BE2C (cell line): ENCODE measurements at regions not wholly inside any gene's neighbourhood (a gene's known extent, or its start where the extent isn't known, plus 50 kb on each side); places are given as distances from the start of the nearest gene placed in this dataset.
"Not testable (repeated sequence)": the region's sequence is repeated elsewhere in the genome, so short reads cannot be mapped to it uniquely, and the experiment has no call there.

Experiments
- DNase-seq: peaks from one replicate; pipeline ENCODE4 v3.0.0-alpha.2; 2020
- H3K27me3 ChIP-seq: fragments of 250-450 bp; sonication (Bioruptor Pico); 2 replicates; pipeline ENCODE4 v1.5.1; 2020; ENCODE audit warnings: mild to moderate bottlenecking
- H3K36me3 ChIP-seq: fragments of 250-450 bp; sonication (Bioruptor Pico); 2 replicates; pipeline ENCODE4 v1.5.1; 2020; ENCODE audit warnings: mild to moderate bottlenecking
- H3K4me1 ChIP-seq: fragments of 250-450 bp; sonication (Bioruptor Pico); 2 replicates; pipeline ENCODE4 v1.5.1; 2020
- H3K4me3 ChIP-seq: 2 replicates; pipeline ENCODE4 v1.5.1; 2011; ENCODE audit warnings: low read depth, low read length
- H3K9me3 ChIP-seq: fragments of 250-450 bp; sonication (Bioruptor Pico); 2 replicates; pipeline ENCODE4 v1.5.1; 2020
- CTCF ChIP-seq: IDR thresholded peaks from 2 replicates; pipeline ENCODE4 v1.5.1; 2012; ENCODE audit warnings: mild to moderate bottlenecking, low read depth, low read length

GRCh38 chr4:137861682-137862081 is 329.4 kb upstream of the PCDH18 start:
- TF ChIP-seq CTCF = peak; percentile 51
- no peaks in the 10 kb centered on the region for H3K9me3 ChIP-seq
- no peaks in the 10 kb centered on the region for H3K27me3 ChIP-seq
- H3K4me1 ChIP-seq = no peaks in the 10 kb centered on the region
- H3K4me3 ChIP-seq = no peak overlapping the region
- DNase-seq = no peak
- no peaks in the 10 kb centered on the region for H3K36me3 ChIP-seq

DNA sequence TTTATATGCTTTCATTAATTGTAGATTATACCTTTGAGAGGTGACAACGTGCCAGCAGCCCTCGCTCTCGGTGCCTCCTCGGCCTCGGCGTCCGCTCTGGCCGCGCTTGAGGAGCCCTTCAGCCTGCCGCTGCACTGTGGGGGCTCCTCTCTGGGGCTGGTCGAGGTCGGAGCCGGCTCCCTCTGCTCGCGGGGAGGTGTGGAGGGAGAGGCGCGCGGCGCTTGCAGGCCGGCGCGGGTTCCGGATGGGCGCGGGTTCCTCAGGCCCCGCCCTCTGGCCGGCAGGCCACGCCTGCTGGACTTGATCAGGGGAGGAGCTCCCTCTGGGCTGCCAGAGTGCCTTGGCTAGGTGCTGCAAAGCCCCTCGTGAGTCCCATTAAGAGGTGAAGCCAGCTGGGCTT is 321.1 kb upstream of the PCDH18 start:
- DNase-seq = no peak
- no peaks in the 10 kb centered on the region for H3K36me3 ChIP-seq
- H3K4me1 ChIP-seq = no peaks in the 10 kb centered on the region
- no peak overlapping the region for H3K4me3 ChIP-seq
- TF ChIP-seq CTCF = no peak
- H3K9me3 ChIP-seq = no peaks in the 10 kb centered on the region
- H3K27me3 ChIP-seq = no peaks in the 10 kb centered on the region

DNA sequence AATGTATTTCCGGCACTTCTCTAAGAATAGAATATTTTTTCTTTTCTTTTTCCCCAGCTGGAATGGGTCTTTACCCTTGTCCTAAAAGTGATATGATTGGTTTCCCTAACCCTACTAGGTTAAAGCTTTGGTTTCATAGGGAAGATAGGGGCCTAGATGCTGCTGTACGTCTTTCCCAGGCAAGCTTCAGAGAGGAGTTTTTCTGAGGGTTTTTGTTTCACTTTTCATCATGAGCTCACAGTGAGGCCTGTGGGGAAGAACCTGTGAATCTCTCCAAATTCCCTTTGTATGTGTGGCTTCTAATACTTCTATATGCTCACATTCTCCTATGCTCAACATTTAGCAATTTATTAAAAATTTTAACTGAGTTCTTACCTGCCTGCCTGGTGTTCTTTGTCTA is 320.0 kb upstream of the PCDH18 start:
- H3K9me3 ChIP-seq = no peaks in the 10 kb centered on the region
- no peak for TF ChIP-seq CTCF
- H3K36me3 ChIP-seq = no peaks in the 10 kb centered on the region
- DNase-seq = no peak
- H3K27me3 ChIP-seq = no peaks in the 10 kb centered on the region
- no peaks in the 10 kb centered on the region for H3K4me1 ChIP-seq
- no peak overlapping the region for H3K4me3 ChIP-seq

DNA sequence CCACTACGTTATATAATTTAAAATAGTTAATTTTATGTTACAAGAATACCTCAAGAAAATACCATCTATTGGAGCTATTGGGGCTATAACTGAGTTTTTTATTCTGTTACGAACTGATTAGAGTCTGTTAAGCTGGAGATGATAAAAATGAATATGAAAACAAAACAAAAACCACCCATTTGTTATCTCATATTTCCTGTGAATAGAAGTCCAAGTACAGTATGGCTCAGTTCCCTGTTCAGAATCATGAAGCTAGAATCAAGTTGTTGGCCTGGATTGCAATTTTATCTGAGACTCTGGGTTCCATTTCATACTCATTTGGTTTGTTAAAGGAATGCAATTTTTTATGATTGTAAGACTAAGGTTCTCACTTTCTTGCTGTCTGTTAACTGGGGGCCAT is 319.1 kb upstream of the PCDH18 start:
- Histone ChIP-seq H3K9me3 (no peaks in the 10 kb centered on the region), H3K4me1 (no peaks in the 10 kb centered on the region), H3K4me3 (no peak overlapping the region), H3K27me3 (no peaks in the 10 kb centered on the region), H3K36me3 (no peaks in the 10 kb centered on the region)
- TF ChIP-seq CTCF = no peak
- no peak for DNase-seq

DNA sequence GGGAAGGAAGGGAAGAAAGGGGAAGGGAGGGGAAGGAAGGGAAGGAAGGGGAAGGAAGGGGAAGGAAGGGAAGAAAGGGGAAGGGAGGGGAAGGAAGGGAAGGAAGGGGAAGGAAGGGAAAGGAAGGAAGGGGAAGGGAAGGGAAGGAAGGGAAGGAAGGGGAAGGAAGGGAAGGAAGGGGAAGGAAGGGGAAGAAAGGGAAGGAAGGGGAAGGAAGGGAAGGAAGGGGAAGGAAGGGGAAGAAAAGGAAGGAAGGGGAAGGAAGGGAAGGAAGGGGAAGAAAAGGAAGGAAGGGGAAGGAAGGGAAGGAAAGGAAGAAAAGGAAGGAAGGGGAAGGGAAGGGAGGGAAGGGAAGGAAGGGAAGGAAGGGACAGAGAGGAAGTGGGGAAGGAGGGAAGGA is 295.7 kb upstream of the PCDH18 start:
- H3K9me3 ChIP-seq, H3K4me3 ChIP-seq, H3K36me3 ChIP-seq, DNase-seq, H3K4me1 ChIP-seq, H3K27me3 ChIP-seq: not testable (repeated sequence)

- DNase-seq = no peak
- no peak for TF ChIP-seq CTCF
- Histone ChIP-seq H3K9me3 (no peaks in the 10 kb centered on the region; the same call in 1 of the 2 replicates), H3K27me3 (no peaks in the 10 kb centered on the region), H3K36me3 (no peaks in the 10 kb centered on the region), H3K4me3 (no peak overlapping the region), H3K4me1 (no peaks in the 10 kb centered on the region)
Observed at GRCh38 chr4:137825505-137825904, 293.2 kb upstream of the PCDH18 start.

DNA sequence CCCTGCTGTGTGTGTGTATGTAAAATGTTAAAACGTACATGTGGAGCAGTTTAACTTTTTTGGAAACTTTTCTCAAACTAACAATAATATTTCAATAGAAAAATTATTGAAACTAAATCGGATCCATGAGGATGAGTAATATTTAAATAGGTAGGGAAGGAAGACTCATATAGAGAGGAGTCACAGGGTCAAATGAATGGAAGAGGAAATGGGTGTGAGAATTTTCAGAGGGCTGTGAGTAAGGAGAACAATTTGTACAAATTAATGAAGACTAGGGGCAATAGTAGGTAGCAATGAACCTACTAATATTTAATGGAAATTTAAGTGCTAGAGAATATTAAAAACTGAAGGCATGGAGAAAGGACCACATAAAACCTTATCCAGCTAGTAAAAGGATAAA is 290.7 kb upstream of the PCDH18 start:
- H3K36me3 ChIP-seq = no peaks in the 10 kb centered on the region
- H3K4me3 ChIP-seq = no peak overlapping the region
- no peaks in the 10 kb centered on the region for H3K27me3 ChIP-seq
- no peaks in the 10 kb centered on the region for H3K4me1 ChIP-seq
- no peak for TF ChIP-seq CTCF
- no peaks in the 10 kb centered on the region for H3K9me3 ChIP-seq
- no peak for DNase-seq
